H1 (cell line): ENCODE measurements at regions not wholly inside any gene's neighbourhood (a gene's known extent, or its start where the extent isn't known, plus 50 kb on each side); places are given as distances from the start of the nearest gene placed in this dataset.
"Not testable (repeated sequence)": the region's sequence is repeated elsewhere in the genome, so short reads cannot be mapped to it uniquely, and the experiment has no call there.

Source experiments
- CREB1 ChIP-seq: IDR thresholded peaks from 2 replicates; pipeline ENCODE4 v1.6.1; 2012; ENCODE audit warnings: inconsistent platforms
- POLR2AphosphoS5 ChIP-seq: IDR thresholded peaks from 2 replicates; pipeline ENCODE4 v1.6.1; 2011; ENCODE audit warnings: low read depth, low read length
- RFX5 ChIP-seq: IDR thresholded peaks from 2 replicates; pipeline ENCODE4 v1.6.1; 2011; ENCODE audit warnings: low read depth, low read length, improper control_type of control experiment, borderline replicate concordance
- SIN3A ChIP-seq, 2 experiments: IDR thresholded peaks in 1 of 2; conservative IDR thresholded peaks in 1 of 2; 2 replicates each; pipeline ENCODE4 v1.6.1; 2011 to 2012; ENCODE audit warnings: low read length in 2 of 2, improper control_type of control experiment in 1 of 2, low read depth in 1 of 2, mild to moderate bottlenecking in 1 of 2
- TF ChIP-seq, protein P1 (sequence below), 3 experiments: IDR thresholded peaks; 1 replicate in 2 of 3; 2 replicates in 1 of 3; pipeline versions ENCODE4 v1.5.1 to v1.6.1; 2011; ENCODE audit warnings: low read length in 3 of 3, mild to moderate bottlenecking in 3 of 3, inconsistent platforms in 2 of 3, low read depth in 1 of 3, moderate library complexity in 1 of 3; ENCODE audit not compliant: insufficient read depth in 1 of 3; ENCODE audit errors: control extremely low read depth in 1 of 3

DNA sequence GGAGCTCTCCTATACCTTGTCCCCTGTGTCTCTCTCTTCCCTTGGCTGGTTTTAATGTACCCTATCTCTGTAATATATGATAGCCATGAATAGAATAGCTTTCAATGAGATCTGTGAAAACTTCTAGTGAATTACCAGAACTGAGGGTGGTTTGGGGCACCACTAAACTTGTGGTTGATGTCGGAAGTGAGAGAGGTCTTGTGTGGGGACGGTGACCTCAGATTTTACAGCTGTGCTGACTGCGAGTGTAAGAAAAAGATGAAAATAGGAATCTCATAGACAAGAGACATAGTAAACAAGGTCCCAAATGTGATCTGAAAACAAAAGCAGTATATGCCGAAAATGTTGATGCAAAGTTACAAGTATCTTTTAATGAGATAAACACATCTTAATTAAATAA is 332.0 kb upstream of the SPHKAP start:
- TF ChIP-seq CREB1; POLR2AphosphoS5; RFX5; SIN3A (conservative IDR thresholded peaks at IDR 0.05 in 1 of 2, IDR thresholded peaks at IDR 0.05 in 1 of 2; ENCODE audit: low read depth in 1 of 2, low read length in 2 of 2): not testable (repeated sequence)
- TF ChIP-seq, protein P1, sequence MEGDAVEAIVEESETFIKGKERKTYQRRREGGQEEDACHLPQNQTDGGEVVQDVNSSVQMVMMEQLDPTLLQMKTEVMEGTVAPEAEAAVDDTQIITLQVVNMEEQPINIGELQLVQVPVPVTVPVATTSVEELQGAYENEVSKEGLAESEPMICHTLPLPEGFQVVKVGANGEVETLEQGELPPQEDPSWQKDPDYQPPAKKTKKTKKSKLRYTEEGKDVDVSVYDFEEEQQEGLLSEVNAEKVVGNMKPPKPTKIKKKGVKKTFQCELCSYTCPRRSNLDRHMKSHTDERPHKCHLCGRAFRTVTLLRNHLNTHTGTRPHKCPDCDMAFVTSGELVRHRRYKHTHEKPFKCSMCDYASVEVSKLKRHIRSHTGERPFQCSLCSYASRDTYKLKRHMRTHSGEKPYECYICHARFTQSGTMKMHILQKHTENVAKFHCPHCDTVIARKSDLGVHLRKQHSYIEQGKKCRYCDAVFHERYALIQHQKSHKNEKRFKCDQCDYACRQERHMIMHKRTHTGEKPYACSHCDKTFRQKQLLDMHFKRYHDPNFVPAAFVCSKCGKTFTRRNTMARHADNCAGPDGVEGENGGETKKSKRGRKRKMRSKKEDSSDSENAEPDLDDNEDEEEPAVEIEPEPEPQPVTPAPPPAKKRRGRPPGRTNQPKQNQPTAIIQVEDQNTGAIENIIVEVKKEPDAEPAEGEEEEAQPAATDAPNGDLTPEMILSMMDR (IDR thresholded peaks at IDR 0.05; ENCODE audit: control extremely low read depth in 1 of 3, insufficient read depth in 1 of 3, low read depth in 1 of 3, low read length in 3 of 3) = not testable (repeated sequence)
